B cell (primary cell): ENCODE measurements at regions not wholly inside any gene's neighbourhood (a gene's known extent, or its start where the extent isn't known, plus 50 kb on each side); places are given as distances from the start of the nearest gene placed in this dataset.

Experiments
- ATAC-seq: fragments of 200-7000 bp; cut with Tn5 transposase; one replicate; pipeline ENCODE4 v1.10.0; 2021; ENCODE audit warnings: low read depth, mild to moderate bottlenecking, moderate number of reproducible peaks, moderate library complexity
- CTCF ChIA-PET: fragments of 350-600 bp; sonication (Branson Sonifier 250); formaldehyde crosslinking; loops from one replicate; lab custom pipeline; 2021; ENCODE audit warnings: antibody characterized with exemption, inconsistent platforms; lab: Charles Lee
- POLR2A ChIA-PET: fragments of 350-600 bp; sonication (Branson Sonifier 250); formaldehyde crosslinking; loops from one replicate; lab custom pipeline; 2021; ENCODE audit warnings: antibody characterized with exemption; lab: Charles Lee
- DNase-seq: peaks from one replicate; pipeline ENCODE4 v3.0.0; 2013
- H2AFZ ChIP-seq: 2 replicates; pipeline ENCODE4 v1.6.1; 2012; ENCODE audit warnings: mild to moderate bottlenecking, low read depth, low read length; ENCODE audit not compliant: insufficient read depth, poor library complexity, severe bottlenecking
- H3K27ac ChIP-seq, 2 donors: 1 replicate in 1 of 2; 2 replicates in 1 of 2; pipeline ENCODE4 v1.5.1; 2012 to 2013; ENCODE audit warnings: low read length in 2 of 2, mild to moderate bottlenecking in 2 of 2, moderate library complexity in 1 of 2
- H3K27me3 ChIP-seq, 4 experiments: fragments of 200-600 bp in 1 of 4; sonication (generic) in 1 of 4; replicated peaks in 1 of 4; 1 replicate in 2 of 4; 2 replicates in 2 of 4; pipeline versions ENCODE4 v1.6.1 to v1.7.0; 2013 to 2016; ENCODE audit warnings: low read length in 3 of 4, mild to moderate bottlenecking in 2 of 4, mixed read lengths in 1 of 4, moderate library complexity in 1 of 4; ENCODE audit not compliant: insufficient read depth in 4 of 4, control insufficient read depth in 3 of 4; ENCODE audit errors: control extremely low read depth in 1 of 4
- H3K36me3 ChIP-seq, 2 experiments: replicated peaks in 1 of 2; 1 replicate in 1 of 2; 2 replicates in 1 of 2; pipeline versions ENCODE4 v1.6.1 to v1.7.1; 2013; ENCODE audit warnings: low read length in 1 of 2; ENCODE audit not compliant: insufficient read depth in 2 of 2, control insufficient read depth in 1 of 2; ENCODE audit errors: control extremely low read depth in 1 of 2, extremely low read depth in 1 of 2
- H3K4me1 ChIP-seq, 2 donors: fragments of 200-600 bp in 1 of 2; sonication (generic) in 1 of 2; 1 replicate in 1 of 2; 2 replicates in 1 of 2; pipeline versions ENCODE4 v1.5.1 to v1.6.1; 2013 to 2017; ENCODE audit warnings: low read length in 2 of 2; ENCODE audit not compliant: control insufficient read depth in 2 of 2, insufficient read depth in 2 of 2
- H3K4me2 ChIP-seq: replicated peaks from 2 replicates; pipeline ENCODE3; 2012; ENCODE audit warnings: mild to moderate bottlenecking, low read depth, low read length; ENCODE audit not compliant: poor library complexity, severe bottlenecking
- H3K4me3 ChIP-seq, 5 experiments: fragments of 200-600 bp in 1 of 5; sonication (generic) in 1 of 5; 1 replicate in 3 of 5; 2 replicates in 2 of 5; pipeline versions ENCODE4 v1.5.1 to v1.7.0; 2011 to 2016; ENCODE audit warnings: low read length in 4 of 5, mild to moderate bottlenecking in 4 of 5, low read depth in 2 of 5, control low read depth in 1 of 5, moderate library complexity in 1 of 5; ENCODE audit not compliant: insufficient read depth in 1 of 5; ENCODE audit errors: control extremely low read depth in 1 of 5, extremely low read depth in 1 of 5
- H3K79me2 ChIP-seq: fragments of 200-600 bp; sonication (generic); one replicate; pipeline ENCODE4 v1.6.0; 2016; ENCODE audit warnings: low read length; ENCODE audit not compliant: control insufficient read depth, insufficient read depth
- H3K9ac ChIP-seq: fragments of 200-600 bp; sonication (generic); 2 replicates; pipeline ENCODE4 v1.6.1; 2017; ENCODE audit warnings: mild to moderate bottlenecking, low read length, moderate library complexity
- H3K9me3 ChIP-seq, 3 donors: one replicate each; pipeline versions ENCODE4 v1.6.1 to v1.7.1; 2013; ENCODE audit warnings: low read length in 2 of 3; ENCODE audit not compliant: control insufficient read depth in 2 of 3, insufficient read depth in 1 of 3; ENCODE audit errors: control extremely low read depth in 1 of 3
- H4K20me1 ChIP-seq: 2 replicates; pipeline ENCODE4 v1.6.0; 2012; ENCODE audit warnings: mild to moderate bottlenecking, low read length; ENCODE audit not compliant: insufficient read depth, control insufficient read depth, poor library complexity, severe bottlenecking
- H3K27ac Mint-ChIP-seq: one replicate; pipeline ENCODE4 v1.8.0; 2021; ENCODE audit warnings: mixed read lengths
- H3K27me3 Mint-ChIP-seq: one replicate; pipeline ENCODE4 v1.8.0; 2021; ENCODE audit warnings: mixed read lengths
- H3K4me1 Mint-ChIP-seq: one replicate; pipeline ENCODE4 v1.8.0; 2021; ENCODE audit warnings: mixed read lengths
- H3K4me3 Mint-ChIP-seq: one replicate; pipeline ENCODE4 v1.8.0; 2021; ENCODE audit warnings: mixed read lengths
- H3K9me3 Mint-ChIP-seq: one replicate; pipeline ENCODE4 v1.8.0; 2022; ENCODE audit warnings: mixed read lengths; ENCODE audit not compliant: insufficient read depth
- EZH2 ChIP-seq: IDR thresholded peaks from 2 replicates; pipeline ENCODE4 v1.6.1; 2012; ENCODE audit warnings: borderline replicate concordance, low read depth, mild to moderate bottlenecking, moderate library complexity, low read length; ENCODE audit not compliant: insufficient read depth, poor library complexity, severe bottlenecking
- WGBS: methylation state at CpG from one replicate; pipeline ENCODE4 v1.1.5; 2013; ENCODE audit warnings: missing lambda C conversion rate; ENCODE audit not compliant: insufficient coverage; 5-methylcytosine and 5-hydroxymethylcytosine counted together
- intact Hi-C: fragments of 100-400 bp; cut with micrococcal nuclease; formaldehyde crosslinking; loops from one replicate; pipeline ENCODE4 v1.10.0; 2022
- TF ChIP-seq, protein P1 (sequence below): fragments of 200-600 bp; IDR thresholded peaks from one replicate; pipeline ENCODE4 v1.8.0; 2022; ENCODE audit warnings: antibody characterized with exemption, mild to moderate bottlenecking

- H3K27me3 Mint-ChIP-seq, result no peaks in the 10 kb centered on the region
- ATAC-seq, result no peak
- H3K9me3 Mint-ChIP-seq, result no peaks in the 10 kb centered on the region
- TF ChIP-seq, protein P1, sequence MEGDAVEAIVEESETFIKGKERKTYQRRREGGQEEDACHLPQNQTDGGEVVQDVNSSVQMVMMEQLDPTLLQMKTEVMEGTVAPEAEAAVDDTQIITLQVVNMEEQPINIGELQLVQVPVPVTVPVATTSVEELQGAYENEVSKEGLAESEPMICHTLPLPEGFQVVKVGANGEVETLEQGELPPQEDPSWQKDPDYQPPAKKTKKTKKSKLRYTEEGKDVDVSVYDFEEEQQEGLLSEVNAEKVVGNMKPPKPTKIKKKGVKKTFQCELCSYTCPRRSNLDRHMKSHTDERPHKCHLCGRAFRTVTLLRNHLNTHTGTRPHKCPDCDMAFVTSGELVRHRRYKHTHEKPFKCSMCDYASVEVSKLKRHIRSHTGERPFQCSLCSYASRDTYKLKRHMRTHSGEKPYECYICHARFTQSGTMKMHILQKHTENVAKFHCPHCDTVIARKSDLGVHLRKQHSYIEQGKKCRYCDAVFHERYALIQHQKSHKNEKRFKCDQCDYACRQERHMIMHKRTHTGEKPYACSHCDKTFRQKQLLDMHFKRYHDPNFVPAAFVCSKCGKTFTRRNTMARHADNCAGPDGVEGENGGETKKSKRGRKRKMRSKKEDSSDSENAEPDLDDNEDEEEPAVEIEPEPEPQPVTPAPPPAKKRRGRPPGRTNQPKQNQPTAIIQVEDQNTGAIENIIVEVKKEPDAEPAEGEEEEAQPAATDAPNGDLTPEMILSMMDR, result no peak
- TF ChIP-seq EZH2, result no peak
- no peak overlapping the region for H2AFZ ChIP-seq
- H3K4me3 ChIP-seq, result no peak overlapping the region
- H3K4me1 ChIP-seq, result peaks cover 6 to 7% of the 10 kb centered on the region in 2 donors
- H3K27ac Mint-ChIP-seq, result no peak overlapping the region
- H4K20me1 ChIP-seq, result peaks cover 74% of the 10 kb centered on the region
- CTCF ChIA-PET, result interaction anchor here (0.5 to 1.0 kb wide), 2 partner anchors 138 to 510 kb away, joined by 3 read pairs; no protein-coding TSS in a partner anchor
- H3K9me3 ChIP-seq, result no peaks in the 10 kb centered on the region
- H3K79me2 ChIP-seq, result peaks cover 96% of the 10 kb centered on the region
- H3K36me3 ChIP-seq, result peaks cover 0 to 47% of the 10 kb centered on the region in 2 experiments
- H3K4me1 Mint-ChIP-seq, result peaks cover 32% of the 10 kb centered on the region
- no peaks in the 10 kb centered on the region for H3K27me3 ChIP-seq
- no peak overlapping the region for H3K9ac ChIP-seq
- no peak overlapping the region for H3K4me2 ChIP-seq
- H3K27ac ChIP-seq, result no peak overlapping the region
- POLR2A ChIA-PET, result no interaction called here
- intact Hi-C loops, result no loop called here
- H3K4me3 Mint-ChIP-seq, result no peak overlapping the region
- no peak for DNase-seq
- WGBS, result 97% methylated on average over 15 of the region's 17 CpGs
Measured at GRCh38 chr2:74046441-74046840, 61.7 kb downstream of the TET3 start.

DNA sequence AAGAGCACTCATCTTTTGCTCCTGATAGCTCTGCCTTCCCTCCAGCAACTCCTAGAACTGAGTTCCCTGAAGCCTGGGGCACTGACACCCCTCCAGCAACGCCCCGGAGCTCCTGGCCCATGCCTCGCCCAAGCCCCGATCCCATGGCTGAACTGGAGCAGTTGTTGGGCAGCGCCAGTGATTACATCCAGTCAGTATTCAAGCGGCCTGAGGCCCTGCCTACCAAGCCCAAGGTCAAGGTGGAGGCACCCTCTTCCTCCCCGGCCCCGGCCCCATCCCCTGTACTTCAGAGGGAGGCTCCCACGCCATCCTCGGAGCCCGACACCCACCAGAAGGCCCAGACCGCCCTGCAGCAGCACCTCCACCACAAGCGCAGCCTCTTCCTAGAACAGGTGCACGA, 62.4 kb downstream of the TET3 start:
- intact Hi-C loops, result no loop called here
- DNase-seq (no peak), ATAC-seq (no peak)
- H3K4me1 Mint-ChIP-seq, result peaks cover 30% of the 10 kb centered on the region
- Histone ChIP-seq H3K4me3 (no peak overlapping the region), H4K20me1 (peaks cover 68% of the 10 kb centered on the region), H3K27ac (no peak overlapping the region), H3K36me3 (peaks cover 0 to 44% of the 10 kb centered on the region in 2 experiments), H3K4me2 (no peak overlapping the region), H3K4me1 (no peaks in the 10 kb centered on the region), H2AFZ (no peak overlapping the region), H3K79me2 (peaks cover 96% of the 10 kb centered on the region), H3K9ac (no peak overlapping the region), H3K9me3 (no peaks in the 10 kb centered on the region), H3K27me3 (no peaks in the 10 kb centered on the region)
- ChIA-PET CTCF (no interaction called here), POLR2A (no interaction called here)
- H3K9me3 Mint-ChIP-seq, result no peaks in the 10 kb centered on the region
- no peak for TF ChIP-seq EZH2
- TF ChIP-seq, protein P1, result no peak
- WGBS, result over 99% methylated on average over 14 of the region's 14 CpGs
- no peak overlapping the region for H3K4me3 Mint-ChIP-seq
- H3K27ac Mint-ChIP-seq, result no peak overlapping the region
- H3K27me3 Mint-ChIP-seq, result no peaks in the 10 kb centered on the region
